Neural crest cell (in vitro differentiated cells): ENCODE measurements at regions not wholly inside any gene's neighbourhood (a gene's known extent, or its start where the extent isn't known, plus 50 kb on each side); places are given as distances from the start of the nearest gene placed in this dataset.

ENCODE experiments used
- DNase-seq: peaks from one replicate; pipeline ENCODE4 v3.0.0; 2021; ENCODE audit warnings: low read depth, mixed read lengths, low spot score
- H3K27ac Mint-ChIP-seq: one replicate; pipeline ENCODE4 v1.8.0; 2021; ENCODE audit warnings: mild to moderate bottlenecking, mixed read lengths; ENCODE audit not compliant: unreplicated experiment
- H3K27me3 Mint-ChIP-seq: 2 replicates; pipeline ENCODE4 v1.8.0; 2021; ENCODE audit warnings: low read depth, mild to moderate bottlenecking, mixed read lengths
- H3K36me3 Mint-ChIP-seq: 2 replicates; pipeline ENCODE4 v1.8.0; 2021; ENCODE audit warnings: low read depth, mild to moderate bottlenecking, mixed read lengths
- H3K4me1 Mint-ChIP-seq: 2 replicates; pipeline ENCODE4 v1.8.0; 2021; ENCODE audit warnings: mixed read lengths
- H3K4me3 Mint-ChIP-seq: one replicate; pipeline ENCODE4 v1.8.0; 2021; ENCODE audit warnings: mild to moderate bottlenecking, mixed read lengths
- H3K9me3 Mint-ChIP-seq: 2 replicates; pipeline ENCODE4 v1.8.0; 2021; ENCODE audit warnings: mixed read lengths
- CTCF ChIP-seq: fragments of 200-600 bp; sonication (generic); conservative IDR thresholded peaks from 2 replicates; pipeline ENCODE4 v1.5.0; 2021; ENCODE audit warnings: antibody characterized with exemption, mild to moderate bottlenecking

DNA sequence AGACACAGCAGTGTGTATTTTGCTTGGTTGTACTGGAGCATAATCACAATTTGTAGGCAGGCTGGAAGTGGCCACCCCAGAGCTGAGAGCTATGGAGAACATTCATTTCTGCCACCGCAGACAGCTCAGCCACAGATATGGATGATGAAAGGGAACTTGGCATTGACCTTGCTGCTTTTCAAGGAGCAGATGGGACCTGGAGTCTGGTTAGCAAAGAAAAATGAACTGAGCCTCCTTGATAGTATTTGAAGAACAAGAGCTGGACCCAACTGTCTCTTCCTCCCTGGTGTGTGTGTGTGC is 395.2 kb upstream of the ZNF462 start:
- DNase-seq = no peak
- peaks cover 7% of the 10 kb centered on the region for H3K36me3 Mint-ChIP-seq
- H3K9me3 Mint-ChIP-seq = peaks cover 16% of the 10 kb centered on the region
- H3K27me3 Mint-ChIP-seq = no peaks in the 10 kb centered on the region
- no peak for TF ChIP-seq CTCF
- peaks cover 18% of the 10 kb centered on the region for H3K4me1 Mint-ChIP-seq
- H3K27ac Mint-ChIP-seq = no peak overlapping the region
- no peak overlapping the region for H3K4me3 Mint-ChIP-seq

DNA sequence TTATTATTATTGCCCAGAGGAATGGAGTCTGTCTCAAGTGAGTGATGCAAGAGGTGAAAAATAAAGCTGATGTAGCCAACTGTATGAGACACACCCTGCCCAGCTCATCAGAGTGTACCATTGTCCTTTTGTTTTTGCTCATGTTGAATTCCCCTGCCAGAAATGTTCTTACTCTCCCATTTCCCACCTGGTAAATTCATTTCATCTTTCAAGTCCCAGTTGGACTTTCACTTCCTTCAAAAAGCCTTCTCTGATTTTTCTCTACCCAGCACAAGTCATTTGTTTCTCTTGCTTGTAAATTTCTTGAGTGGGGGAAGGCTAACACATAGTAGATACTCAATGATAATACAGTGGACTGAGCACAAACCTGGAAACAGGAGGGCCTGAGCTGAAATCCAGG is 394.5 kb upstream of the ZNF462 start:
- H3K4me1 Mint-ChIP-seq = peaks cover 18% of the 10 kb centered on the region
- TF ChIP-seq CTCF = no peak
- H3K27me3 Mint-ChIP-seq = no peaks in the 10 kb centered on the region
- DNase-seq = no peak
- peaks cover 7% of the 10 kb centered on the region for H3K36me3 Mint-ChIP-seq
- peaks cover 16% of the 10 kb centered on the region for H3K9me3 Mint-ChIP-seq
- H3K27ac Mint-ChIP-seq = no peak overlapping the region
- H3K4me3 Mint-ChIP-seq = no peak overlapping the region

- Mint-ChIP-seq H3K36me3 (peaks cover 15% of the 10 kb centered on the region), H3K9me3 (peaks cover 7% of the 10 kb centered on the region), H3K4me3 (no peak overlapping the region), H3K4me1 (peaks cover 14% of the 10 kb centered on the region), H3K27me3 (no peaks in the 10 kb centered on the region), H3K27ac (no peak overlapping the region)
- DNase-seq = no peak
- no peak for TF ChIP-seq CTCF
Observed at GRCh38 chr9:106478312-106478711, 384.7 kb upstream of the ZNF462 start.

DNA sequence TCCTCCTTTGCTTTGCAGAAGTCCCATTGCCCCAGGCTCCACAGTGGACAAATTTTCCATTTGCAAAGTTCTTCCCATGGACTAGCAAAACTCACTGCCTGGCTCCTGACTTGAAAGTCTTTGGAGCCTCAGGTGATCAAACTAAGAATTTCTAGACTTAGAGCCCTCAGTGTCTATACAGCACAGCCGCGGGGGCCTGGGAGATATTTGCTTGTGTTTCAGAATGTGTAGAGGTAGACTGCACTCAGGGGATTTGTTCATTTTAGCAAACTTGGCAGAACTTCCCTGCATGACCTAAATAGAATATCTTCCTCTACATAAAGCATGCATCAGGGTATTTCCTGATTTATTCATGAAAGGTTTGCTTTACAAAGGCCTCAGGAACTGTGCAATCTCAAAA is 384.2 kb upstream of the ZNF462 start:
- Mint-ChIP-seq H3K27ac (no peak overlapping the region), H3K9me3 (peaks cover 7% of the 10 kb centered on the region)
- DNase-seq = no peak

GRCh38 chr9:106479679-106480078 is 383.3 kb upstream of the ZNF462 start:
- Mint-ChIP-seq H3K9me3 (no peaks in the 10 kb centered on the region), H3K27me3 (no peaks in the 10 kb centered on the region), H3K4me1 (peaks cover 14% of the 10 kb centered on the region), H3K4me3 (no peak overlapping the region), H3K36me3 (peaks cover 4% of the 10 kb centered on the region), H3K27ac (no peak overlapping the region)
- no peak for DNase-seq
- TF ChIP-seq CTCF = no peak

More for the DNA sequence above, 384.2 kb upstream of the ZNF462 start:
- Mint-ChIP-seq H3K4me1 (peaks cover 14% of the 10 kb centered on the region), H3K4me3 (no peak overlapping the region), H3K27me3 (no peaks in the 10 kb centered on the region), H3K36me3 (peaks cover 12% of the 10 kb centered on the region)
- no peak for TF ChIP-seq CTCF

GRCh38 chr9:106481013-106481609 is 381.9 kb upstream of the ZNF462 start:
- no peak for TF ChIP-seq CTCF
- H3K4me3 Mint-ChIP-seq = no peak overlapping the region
- H3K9me3 Mint-ChIP-seq = no peaks in the 10 kb centered on the region
- no peaks in the 10 kb centered on the region for H3K27me3 Mint-ChIP-seq
- DNase-seq = no peak
- H3K4me1 Mint-ChIP-seq = peaks cover 17% of the 10 kb centered on the region
- H3K27ac Mint-ChIP-seq = no peak overlapping the region
- H3K36me3 Mint-ChIP-seq = no peaks in the 10 kb centered on the region
